Psoas muscle (tissue), 7 donors: ENCODE measurements at regions not wholly inside any gene's neighbourhood (a gene's known extent, or its start where the extent isn't known, plus 50 kb on each side); places are given as distances from the start of the nearest gene placed in this dataset.

Experiments used
- ATAC-seq, 4 donors: fragments of 200-7000 bp; cut with Tn5 transposase; one replicate each; pipeline ENCODE4 v1.9.1; 2020; ENCODE audit warnings: moderate library complexity in 3 of 4, mild to moderate bottlenecking in 2 of 4
- DNase-seq, 2 donors: peaks; one replicate each; pipeline ENCODE4 v3.0.0-alpha.2; 2020
- H3K27ac ChIP-seq: fragments of 200-600 bp; one replicate; pipeline ENCODE4 v1.8.0; 2022
- H3K27me3 ChIP-seq, 3 donors: fragments of 200-600 bp in 1 of 3; one replicate each; pipeline versions ENCODE4 v1.6.1 to v1.8.0; 2013 to 2022; ENCODE audit warnings: low read length in 2 of 3, mild to moderate bottlenecking in 2 of 3, moderate library complexity in 1 of 3; ENCODE audit not compliant: insufficient read depth in 3 of 3
- H3K36me3 ChIP-seq, 2 donors: fragments of 200-600 bp in 1 of 2; one replicate each; pipeline versions ENCODE4 v1.6.1 to v1.8.0; 2013 to 2022; ENCODE audit warnings: low read depth in 1 of 2, mild to moderate bottlenecking in 1 of 2, moderate library complexity in 1 of 2; ENCODE audit not compliant: insufficient read depth in 1 of 2
- H3K4me1 ChIP-seq: fragments of 200-600 bp; one replicate; pipeline ENCODE4 v1.8.0; 2022
- H3K4me3 ChIP-seq: fragments of 200-600 bp; one replicate; pipeline ENCODE4 v1.8.0; 2022; ENCODE audit warnings: mild to moderate bottlenecking
- H3K9me3 ChIP-seq: fragments of 200-600 bp; one replicate; pipeline ENCODE4 v1.8.0; 2022
- CTCF ChIP-seq: fragments of 200-600 bp; IDR thresholded peaks from one replicate; pipeline ENCODE4 v1.8.0; 2022; ENCODE audit warnings: antibody characterized with exemption
- WGBS, 3 donors: extraction: QIAGEN DNeasy Blood & Tissue Kit; methylation state at CpG; one replicate each; pipeline versions ENCODE4 v1.1.6 to v1.1.7; 2013; 5-methylcytosine and 5-hydroxymethylcytosine counted together
- intact Hi-C, 2 donors: fragments of 100-400 bp; cut with DNase I; formaldehyde crosslinking; loops; one replicate each; pipeline versions ENCODE4 v1.11.0 to v1.14.2; 2022
- donor health status: healthy with polysubstance abuse.
- donor health status: DM: no; HTN: no; CAD: no; lungs with moderate emphysema.
- donor health status: Bipolar disorder and iron deficiency.
- donor health status: healthy.
- donor health status: DM: yes; HTN: yes; CAD: no.
- donor health status: DM: no; HTN: no; CAD: no.
- donor health status: DM: yes; HTN: yes; CAD: no.

DNA sequence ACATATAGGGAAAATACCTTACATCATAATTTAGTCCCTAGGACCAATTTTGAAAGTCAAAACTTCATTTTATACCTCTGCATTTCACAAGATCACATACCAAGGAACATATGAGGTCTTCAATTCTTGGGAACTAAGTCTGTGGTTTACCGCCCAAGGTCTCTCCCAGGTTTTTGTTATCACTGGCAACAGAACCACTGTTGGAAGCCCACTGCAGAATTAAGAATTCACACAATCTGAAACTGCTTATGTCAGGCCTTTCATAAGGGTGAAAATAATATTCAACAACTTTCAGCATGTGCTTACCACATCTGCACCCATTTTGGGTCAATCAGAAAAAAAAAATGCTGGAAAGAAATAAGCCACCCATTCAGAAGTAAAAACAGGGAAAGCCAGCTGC lies 107.2 kb upstream of the MME start:
- Histone ChIP-seq H3K36me3 (no peaks in the 10 kb centered on the region), H3K9me3 (no peaks in the 10 kb centered on the region), H3K4me1 (no peaks in the 10 kb centered on the region), H3K4me3 (no peak overlapping the region), H3K27ac (no peak overlapping the region), H3K27me3 (no peaks in the 10 kb centered on the region)
- WGBS, 3 donors = 86 to 93% (median 86%) methylated on average over 1 of the region's 1 CpG
- intact Hi-C loops = no loop called here
- DNase-seq = no peak
- no peak for ATAC-seq
- no peak for TF ChIP-seq CTCF

- Histone ChIP-seq H3K4me3 (no peak overlapping the region), H3K27me3 (no peaks in the 10 kb centered on the region), H3K27ac (no peak overlapping the region), H3K4me1 (no peaks in the 10 kb centered on the region), H3K36me3 (no peaks in the 10 kb centered on the region), H3K9me3 (no peaks in the 10 kb centered on the region)
- ATAC-seq = no peak
- intact Hi-C loops = no loop called here
- TF ChIP-seq CTCF = no peak
- no peak for DNase-seq
- WGBS, 3 donors = 49 to 72% (median 50%) methylated on average over 2 of the region's 2 CpGs
These were observed 108.3 kb upstream of the MME start for GRCh38 chr3:154971771-154972326.

DNA sequence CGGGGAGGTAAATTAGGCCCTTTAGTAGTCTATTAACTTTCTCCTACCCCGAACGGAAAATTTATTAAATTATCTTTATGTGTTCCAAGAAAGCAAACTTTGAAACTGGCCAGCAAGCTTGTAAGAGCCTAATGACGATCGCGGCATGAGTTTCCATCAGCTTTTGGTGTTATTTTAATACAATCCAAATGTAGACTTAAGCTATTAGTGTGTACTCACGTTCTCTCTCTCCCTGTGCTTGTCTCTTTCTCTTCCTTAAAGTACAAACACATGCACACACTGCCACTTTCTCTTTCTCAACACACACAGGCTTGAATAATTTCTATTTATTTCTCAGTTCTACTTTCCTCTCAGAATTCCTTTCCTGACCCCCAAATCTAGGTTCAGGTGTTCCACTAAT lies 108.8 kb upstream of the MME start:
- no peaks in the 10 kb centered on the region for H3K4me1 ChIP-seq
- no peak overlapping the region for H3K27ac ChIP-seq
- H3K36me3 ChIP-seq = no peaks in the 10 kb centered on the region
- H3K27me3 ChIP-seq = no peaks in the 10 kb centered on the region
- no peaks in the 10 kb centered on the region for H3K9me3 ChIP-seq
- intact Hi-C loops = no loop called here
- no peak for TF ChIP-seq CTCF
- no peak overlapping the region for H3K4me3 ChIP-seq
- DNase-seq = no peak
- WGBS, 3 donors = 80 to 81% (median 80%) methylated on average over 7 of the region's 7 CpGs
- ATAC-seq = no peak

GRCh38 chr3:154970797-154971196 lies 109.3 kb upstream of the MME start:
- no peaks in the 10 kb centered on the region for H3K27me3 ChIP-seq
- H3K36me3 ChIP-seq = no peaks in the 10 kb centered on the region
- H3K9me3 ChIP-seq = no peaks in the 10 kb centered on the region
- no peak for TF ChIP-seq CTCF
- H3K27ac ChIP-seq = no peak overlapping the region
- no peak overlapping the region for H3K4me3 ChIP-seq
- 52 to 65% (median 53%) methylated on average over 3 of the region's 3 CpGs for WGBS, 3 donors
- intact Hi-C loops = no loop called here
- no peaks in the 10 kb centered on the region for H3K4me1 ChIP-seq
- ATAC-seq = peak; percentile 7 to 53 (median 44)
- no peak for DNase-seq

GRCh38 chr3:154969366-154969765 lies 110.8 kb upstream of the MME start:
- intact Hi-C loops = no loop called here
- no peak for ATAC-seq
- 81 to 88% (median 88%) methylated on average over 2 of the region's 2 CpGs for WGBS, 3 donors
- H3K9me3 ChIP-seq = no peaks in the 10 kb centered on the region
- no peaks in the 10 kb centered on the region for H3K36me3 ChIP-seq
- no peak for DNase-seq
- no peak overlapping the region for H3K4me3 ChIP-seq
- no peaks in the 10 kb centered on the region for H3K4me1 ChIP-seq
- H3K27ac ChIP-seq = no peak overlapping the region
- TF ChIP-seq CTCF = no peak
- H3K27me3 ChIP-seq = no peaks in the 10 kb centered on the region
